ENCODE measurements at regions not wholly inside any gene's neighbourhood (a gene's known extent, or its start where the extent isn't known, plus 50 kb on each side); places are given as distances from the start of the nearest gene placed in this dataset.

DNA sequence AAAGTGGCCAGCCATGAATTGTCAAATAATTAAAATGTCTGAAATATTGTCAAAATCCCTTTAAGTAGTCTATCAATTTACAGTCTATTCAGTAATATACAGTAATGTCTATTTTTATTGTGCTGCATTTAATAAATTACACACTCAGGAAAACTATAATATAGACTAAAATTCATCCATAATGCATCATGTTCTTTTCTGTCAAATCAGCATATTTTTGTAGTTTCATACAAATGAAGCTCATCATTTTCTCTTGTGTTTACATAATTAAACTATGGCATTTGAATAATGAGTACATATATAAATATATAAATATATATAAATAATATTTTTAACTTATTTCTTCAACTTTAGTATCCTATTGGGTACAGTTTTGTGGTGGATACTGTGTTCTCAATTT, 868.7 kb upstream of the CHORDC1 start:
- DNase-seq (ENCODE audit: low read depth in 2 of 2): no peak
- TF ChIP-seq, protein P1, sequence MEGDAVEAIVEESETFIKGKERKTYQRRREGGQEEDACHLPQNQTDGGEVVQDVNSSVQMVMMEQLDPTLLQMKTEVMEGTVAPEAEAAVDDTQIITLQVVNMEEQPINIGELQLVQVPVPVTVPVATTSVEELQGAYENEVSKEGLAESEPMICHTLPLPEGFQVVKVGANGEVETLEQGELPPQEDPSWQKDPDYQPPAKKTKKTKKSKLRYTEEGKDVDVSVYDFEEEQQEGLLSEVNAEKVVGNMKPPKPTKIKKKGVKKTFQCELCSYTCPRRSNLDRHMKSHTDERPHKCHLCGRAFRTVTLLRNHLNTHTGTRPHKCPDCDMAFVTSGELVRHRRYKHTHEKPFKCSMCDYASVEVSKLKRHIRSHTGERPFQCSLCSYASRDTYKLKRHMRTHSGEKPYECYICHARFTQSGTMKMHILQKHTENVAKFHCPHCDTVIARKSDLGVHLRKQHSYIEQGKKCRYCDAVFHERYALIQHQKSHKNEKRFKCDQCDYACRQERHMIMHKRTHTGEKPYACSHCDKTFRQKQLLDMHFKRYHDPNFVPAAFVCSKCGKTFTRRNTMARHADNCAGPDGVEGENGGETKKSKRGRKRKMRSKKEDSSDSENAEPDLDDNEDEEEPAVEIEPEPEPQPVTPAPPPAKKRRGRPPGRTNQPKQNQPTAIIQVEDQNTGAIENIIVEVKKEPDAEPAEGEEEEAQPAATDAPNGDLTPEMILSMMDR (IDR thresholded peaks at IDR 0.05; ENCODE audit: low read depth, low read length): no peak
- H3K4me3 ChIP-seq (replicated peaks in 1 of 2; ENCODE audit: low read depth in 2 of 2, low read length in 2 of 2): no peak overlapping the region

DNA sequence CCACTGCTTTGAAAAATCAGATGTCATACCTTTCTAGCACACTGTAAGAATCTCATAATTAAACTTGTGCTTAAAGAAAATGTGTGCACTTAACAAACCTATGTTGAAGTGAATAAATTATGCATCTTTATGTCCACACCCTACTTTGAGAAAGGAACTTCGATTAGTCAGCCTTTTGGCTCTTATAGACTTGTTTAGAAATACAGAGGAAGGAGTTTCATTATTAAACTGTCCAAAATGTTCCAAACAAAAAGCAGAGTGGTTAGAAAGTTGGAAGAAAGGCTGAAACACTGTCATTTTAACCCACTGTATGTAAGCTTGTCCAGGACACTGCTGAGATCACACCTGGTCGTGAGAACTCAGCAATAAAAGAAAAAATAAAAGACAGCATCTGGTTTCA, 863.2 kb upstream of the CHORDC1 start:
- TF ChIP-seq, protein P1 (IDR thresholded peaks at IDR 0.05; ENCODE audit: low read depth, low read length): no peak
- peak in 1 of 2 donors; percentile 40 for DNase-seq (ENCODE audit: low read depth in 2 of 2)
- H3K4me3 ChIP-seq (replicated peaks in 1 of 2; ENCODE audit: low read depth in 2 of 2, low read length in 2 of 2): no peak overlapping the region

DNA sequence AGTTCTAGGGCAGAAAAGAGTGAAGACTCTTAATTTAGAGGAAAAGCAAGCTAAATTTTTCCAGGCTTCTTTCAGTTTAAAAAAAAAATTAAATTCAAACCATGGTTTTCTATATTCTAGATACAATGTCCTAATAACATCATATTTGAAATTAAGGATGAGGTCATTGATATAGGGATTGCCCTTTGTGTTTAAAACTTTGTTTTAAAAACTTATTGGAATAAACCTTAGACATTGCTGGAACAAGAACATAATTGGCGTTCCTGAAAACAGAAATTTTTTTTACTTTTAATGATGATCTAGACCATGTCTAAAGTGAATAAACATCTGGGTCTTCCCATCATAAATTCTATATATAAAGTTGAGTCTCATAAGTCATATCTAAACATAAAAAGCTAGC, 859.4 kb upstream of the CHORDC1 start:
- DNase-seq (ENCODE audit: low read depth in 2 of 2): no peak
- TF ChIP-seq, protein P1 (IDR thresholded peaks at IDR 0.05; ENCODE audit: low read depth, low read length): no peak
- no peak overlapping the region for H3K4me3 ChIP-seq (replicated peaks in 1 of 2; ENCODE audit: low read depth in 2 of 2, low read length in 2 of 2)

DNA sequence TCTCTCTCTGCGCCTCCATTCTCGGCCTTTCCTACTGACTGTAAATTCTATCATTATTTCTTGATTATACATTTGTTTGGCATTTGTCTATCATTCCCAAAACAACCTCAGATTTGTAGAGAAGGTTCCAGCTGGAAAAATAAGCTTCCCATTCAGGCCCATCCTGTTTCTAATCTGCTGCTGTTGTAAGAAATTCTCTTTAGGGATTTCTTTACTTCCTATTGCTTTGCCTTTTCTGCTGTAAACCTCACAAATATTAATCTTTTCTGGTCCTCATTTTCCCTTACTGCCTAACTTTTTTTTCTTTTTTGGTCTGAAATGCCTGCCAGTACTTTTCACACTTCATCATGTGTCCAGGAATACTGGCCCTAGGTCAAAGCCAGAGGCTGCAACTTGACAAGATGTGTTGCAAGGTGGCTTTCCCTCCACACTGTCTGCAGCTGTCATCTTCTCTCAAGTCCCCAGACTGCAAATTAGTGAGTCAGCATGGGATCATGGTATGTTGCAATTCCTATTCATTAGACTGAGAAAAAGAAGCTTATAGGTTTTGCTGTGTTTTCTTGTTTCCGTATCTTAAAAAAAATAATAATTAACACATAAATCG, 858.7 kb upstream of the CHORDC1 start:
- H3K4me3 ChIP-seq (replicated peaks in 1 of 2; ENCODE audit: low read depth in 2 of 2, low read length in 2 of 2): no peak overlapping the region
- DNase-seq (ENCODE audit: low read depth in 2 of 2): peak; percentile 56 to 79
- TF ChIP-seq, protein P1 (IDR thresholded peaks at IDR 0.05; ENCODE audit: low read depth, low read length): no peak

DNA sequence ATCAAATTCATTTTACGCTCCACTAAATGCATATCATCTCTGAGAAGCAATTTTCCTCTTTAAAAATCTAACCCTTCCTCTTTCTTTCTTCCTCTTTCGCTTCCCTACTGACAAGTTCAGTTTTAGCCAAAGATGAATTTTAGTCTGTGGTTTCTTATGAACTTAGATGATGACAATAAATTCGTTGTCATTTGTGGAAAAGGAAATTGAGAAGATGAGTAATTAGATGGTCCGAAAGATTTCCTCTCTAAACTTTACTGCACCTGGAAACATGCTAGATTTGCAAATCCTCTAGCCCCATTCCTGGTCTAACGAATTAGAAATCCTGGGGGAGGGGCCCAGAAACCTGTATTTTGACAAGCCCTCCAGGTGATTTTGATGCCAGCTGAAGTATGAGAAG, 855.4 kb upstream of the CHORDC1 start:
- TF ChIP-seq, protein P1 (IDR thresholded peaks at IDR 0.05; ENCODE audit: low read depth, low read length): no peak
- DNase-seq (ENCODE audit: low read depth in 2 of 2): no peak
- H3K4me3 ChIP-seq (replicated peaks in 1 of 2; ENCODE audit: low read depth in 2 of 2, low read length in 2 of 2): no peak overlapping the region

DNA sequence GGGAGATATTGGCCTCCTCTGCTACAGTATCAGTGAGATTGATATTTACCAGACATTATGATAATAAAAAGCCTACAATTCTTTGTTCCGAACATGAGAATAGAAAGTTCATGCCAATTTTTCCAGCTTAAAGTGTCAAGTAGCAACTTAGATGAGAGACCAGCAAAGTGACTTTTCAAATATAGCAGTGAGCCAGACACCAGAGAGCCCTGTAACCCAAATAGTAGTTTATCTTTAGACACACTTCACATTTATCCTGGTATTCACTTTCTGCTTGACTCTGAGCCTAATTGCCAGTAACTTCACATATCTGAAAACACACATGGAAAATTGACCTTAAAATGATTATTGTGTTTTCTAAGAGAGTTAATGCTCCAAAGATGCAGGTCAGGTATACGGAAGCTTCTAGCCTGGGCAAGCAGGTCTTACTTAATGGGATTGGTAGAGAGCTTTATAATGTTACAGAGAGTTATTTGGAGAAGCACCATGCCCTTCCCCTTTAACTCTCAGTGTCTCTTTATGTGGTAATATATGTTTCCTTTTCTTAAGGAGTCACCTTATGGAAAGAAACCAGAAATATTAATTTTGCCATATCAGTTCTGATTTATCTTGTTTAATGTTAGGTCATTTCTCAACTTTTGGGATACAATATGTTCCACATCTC, 852.3 kb upstream of the CHORDC1 start:
- TF ChIP-seq, protein P1 (IDR thresholded peaks at IDR 0.05; ENCODE audit: low read depth, low read length): no peak
- H3K4me3 ChIP-seq (replicated peaks in 1 of 2; ENCODE audit: low read depth in 2 of 2, low read length in 2 of 2): no peak overlapping the region
- no peak for DNase-seq (ENCODE audit: low read depth in 2 of 2)

Data from cardiac fibroblast (primary cell).